IPS-15b (cell line): ENCODE measurements at regions not wholly inside any gene's neighbourhood (a gene's known extent, or its start where the extent isn't known, plus 50 kb on each side); places are given as distances from the start of the nearest gene placed in this dataset.

Source experiments
- H3K27me3 ChIP-seq: one replicate; pipeline ENCODE4 v1.6.1; 2013; ENCODE audit warnings: low read length; ENCODE audit not compliant: control insufficient read depth, insufficient read depth
- H3K36me3 ChIP-seq: one replicate; pipeline ENCODE4 v1.6.1; 2013; ENCODE audit warnings: low read length; ENCODE audit not compliant: control insufficient read depth, insufficient read depth
- H3K4me1 ChIP-seq: one replicate; pipeline ENCODE4 v1.6.1; 2013; ENCODE audit warnings: mild to moderate bottlenecking, low read length; ENCODE audit not compliant: control insufficient read depth, insufficient read depth
- H3K4me3 ChIP-seq: one replicate; pipeline ENCODE4 v1.5.1; 2013; ENCODE audit warnings: low read depth, low read length
- H3K9ac ChIP-seq: one replicate; pipeline ENCODE4 v1.6.1; 2013; ENCODE audit warnings: low read depth, mild to moderate bottlenecking, low read length
- H3K9me3 ChIP-seq: one replicate; pipeline ENCODE4 v1.6.1; 2013; ENCODE audit warnings: mild to moderate bottlenecking, low read length; ENCODE audit not compliant: control insufficient read depth, insufficient read depth

GRCh38 chr9:14031810-14032209 lies 282.1 kb downstream of the NFIB start:
- Histone ChIP-seq H3K4me1 (no peaks in the 10 kb centered on the region), H3K27me3 (no peaks in the 10 kb centered on the region), H3K9me3 (no peaks in the 10 kb centered on the region), H3K36me3 (no peaks in the 10 kb centered on the region), H3K9ac (no peak overlapping the region), H3K4me3 (no peak overlapping the region)

- no peaks in the 10 kb centered on the region for H3K4me1 ChIP-seq
Measured at GRCh38 chr9:14031060-14031414, 282.9 kb downstream of the NFIB start.

GRCh38 chr9:14030375-14031059 lies 283.4 kb downstream of the NFIB start:
- H3K4me1 ChIP-seq, result no peaks in the 10 kb centered on the region
- no peak overlapping the region for H3K9ac ChIP-seq
- no peak overlapping the region for H3K4me3 ChIP-seq

More at GRCh38 chr9:14031060-14031414, 282.9 kb downstream of the NFIB start:
- H3K4me3 ChIP-seq, result no peak overlapping the region
- H3K36me3 ChIP-seq, result no peaks in the 10 kb centered on the region
- H3K9ac ChIP-seq, result no peak overlapping the region
- no peaks in the 10 kb centered on the region for H3K27me3 ChIP-seq
- H3K9me3 ChIP-seq, result no peaks in the 10 kb centered on the region

GRCh38 chr9:14029806-14030374 lies 284.1 kb downstream of the NFIB start:
- Histone ChIP-seq H3K27me3 (no peaks in the 10 kb centered on the region), H3K36me3 (no peaks in the 10 kb centered on the region), H3K4me3 (no peak overlapping the region), H3K9me3 (no peaks in the 10 kb centered on the region), H3K4me1 (no peaks in the 10 kb centered on the region), H3K9ac (no peak overlapping the region)

More at GRCh38 chr9:14030375-14031059, 283.4 kb downstream of the NFIB start:
- H3K27me3 ChIP-seq, result no peaks in the 10 kb centered on the region
- H3K36me3 ChIP-seq, result no peaks in the 10 kb centered on the region
- no peaks in the 10 kb centered on the region for H3K9me3 ChIP-seq

GRCh38 chr9:14027116-14027800 lies 286.7 kb downstream of the NFIB start:
- no peaks in the 10 kb centered on the region for H3K36me3 ChIP-seq

GRCh38 chr9:14025741-14026140 lies 288.2 kb downstream of the NFIB start:
- Histone ChIP-seq H3K9me3 (no peaks in the 10 kb centered on the region), H3K4me1 (no peaks in the 10 kb centered on the region), H3K27me3 (no peaks in the 10 kb centered on the region), H3K4me3 (no peak overlapping the region), H3K36me3 (no peaks in the 10 kb centered on the region), H3K9ac (no peak overlapping the region)

More at GRCh38 chr9:14027116-14027800, 286.7 kb downstream of the NFIB start:
- Histone ChIP-seq H3K4me3 (no peak overlapping the region), H3K9me3 (no peaks in the 10 kb centered on the region), H3K27me3 (no peaks in the 10 kb centered on the region), H3K9ac (no peak overlapping the region), H3K4me1 (no peaks in the 10 kb centered on the region)

GRCh38 chr9:14023285-14023684 lies 290.7 kb downstream of the NFIB start:
- Histone ChIP-seq H3K4me1 (no peaks in the 10 kb centered on the region), H3K4me3 (no peak overlapping the region), H3K9ac (no peak overlapping the region), H3K9me3 (no peaks in the 10 kb centered on the region), H3K36me3 (no peaks in the 10 kb centered on the region), H3K27me3 (no peaks in the 10 kb centered on the region)

- no peak overlapping the region for H3K9ac ChIP-seq
- no peaks in the 10 kb centered on the region for H3K36me3 ChIP-seq
- H3K4me1 ChIP-seq, result no peaks in the 10 kb centered on the region
- no peaks in the 10 kb centered on the region for H3K9me3 ChIP-seq
- H3K27me3 ChIP-seq, result no peaks in the 10 kb centered on the region
- H3K4me3 ChIP-seq, result no peak overlapping the region
Measured at GRCh38 chr9:14021871-14022525, 291.9 kb downstream of the NFIB start.

- Histone ChIP-seq H3K9me3 (no peaks in the 10 kb centered on the region), H3K4me3 (no peak overlapping the region), H3K36me3 (no peaks in the 10 kb centered on the region), H3K27me3 (no peaks in the 10 kb centered on the region), H3K9ac (no peak overlapping the region), H3K4me1 (no peaks in the 10 kb centered on the region)
Measured at GRCh38 chr9:14018081-14018480, 295.9 kb downstream of the NFIB start.

- Histone ChIP-seq H3K9me3 (no peaks in the 10 kb centered on the region), H3K36me3 (no peaks in the 10 kb centered on the region), H3K4me1 (no peaks in the 10 kb centered on the region), H3K27me3 (no peaks in the 10 kb centered on the region), H3K9ac (no peak overlapping the region), H3K4me3 (no peak overlapping the region)
Measured at GRCh38 chr9:14014744-14015143, 299.2 kb downstream of the NFIB start.

GRCh38 chr9:14014218-14014617 lies 299.7 kb downstream of the NFIB start:
- H3K9me3 ChIP-seq, result no peaks in the 10 kb centered on the region
- no peaks in the 10 kb centered on the region for H3K27me3 ChIP-seq
- no peak overlapping the region for H3K4me3 ChIP-seq
- H3K36me3 ChIP-seq, result no peaks in the 10 kb centered on the region
- no peaks in the 10 kb centered on the region for H3K4me1 ChIP-seq
- H3K9ac ChIP-seq, result no peak overlapping the region
